ENCODE measurements at regions not wholly inside any gene's neighbourhood (a gene's known extent, or its start where the extent isn't known, plus 50 kb on each side); places are given as distances from the start of the nearest gene placed in this dataset.

- no peak for DNase-seq
- Mint-ChIP-seq H3K36me3 (peaks cover 7% of the 10 kb centered on the region), H3K4me1 (no peaks in the 10 kb centered on the region), H3K9me3 (peaks cover 10 to 24% of the 10 kb centered on the region in 2 donors), H3K27ac (no peak overlapping the region), H3K27me3 (ENCODE audit: low read depth in 2 of 2) (no peaks in the 10 kb centered on the region), H3K4me3 (no peak overlapping the region)
- Histone ChIP-seq H3K4me3 (ENCODE audit: low read length) (no peak overlapping the region), H3K9me3 (ENCODE audit: control insufficient read depth, insufficient read depth, low read length) (no peaks in the 10 kb centered on the region), H3K36me3 (ENCODE audit: control insufficient read depth, insufficient read depth, low read length) (no peaks in the 10 kb centered on the region), H3K27ac (ENCODE audit: low read length) (no peak overlapping the region), H3K4me1 (ENCODE audit: control insufficient read depth, insufficient read depth, low read length) (no peaks in the 10 kb centered on the region), H3K27me3 (ENCODE audit: control insufficient read depth, insufficient read depth, low read length) (no peaks in the 10 kb centered on the region)
- intact Hi-C loops (cut with micrococcal nuclease) = no loop called here
- no peak for ATAC-seq
- TF ChIP-seq, protein P1, sequence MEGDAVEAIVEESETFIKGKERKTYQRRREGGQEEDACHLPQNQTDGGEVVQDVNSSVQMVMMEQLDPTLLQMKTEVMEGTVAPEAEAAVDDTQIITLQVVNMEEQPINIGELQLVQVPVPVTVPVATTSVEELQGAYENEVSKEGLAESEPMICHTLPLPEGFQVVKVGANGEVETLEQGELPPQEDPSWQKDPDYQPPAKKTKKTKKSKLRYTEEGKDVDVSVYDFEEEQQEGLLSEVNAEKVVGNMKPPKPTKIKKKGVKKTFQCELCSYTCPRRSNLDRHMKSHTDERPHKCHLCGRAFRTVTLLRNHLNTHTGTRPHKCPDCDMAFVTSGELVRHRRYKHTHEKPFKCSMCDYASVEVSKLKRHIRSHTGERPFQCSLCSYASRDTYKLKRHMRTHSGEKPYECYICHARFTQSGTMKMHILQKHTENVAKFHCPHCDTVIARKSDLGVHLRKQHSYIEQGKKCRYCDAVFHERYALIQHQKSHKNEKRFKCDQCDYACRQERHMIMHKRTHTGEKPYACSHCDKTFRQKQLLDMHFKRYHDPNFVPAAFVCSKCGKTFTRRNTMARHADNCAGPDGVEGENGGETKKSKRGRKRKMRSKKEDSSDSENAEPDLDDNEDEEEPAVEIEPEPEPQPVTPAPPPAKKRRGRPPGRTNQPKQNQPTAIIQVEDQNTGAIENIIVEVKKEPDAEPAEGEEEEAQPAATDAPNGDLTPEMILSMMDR (IDR thresholded peaks at IDR 0.05) = no peak
- WGBS (ENCODE audit: insufficient coverage) = 60% methylated on average over 1 of the region's 2 CpGs
Observed at GRCh38 chr10:56715262-56715661, 354.2 kb upstream of the ZWINT start.

DNA sequence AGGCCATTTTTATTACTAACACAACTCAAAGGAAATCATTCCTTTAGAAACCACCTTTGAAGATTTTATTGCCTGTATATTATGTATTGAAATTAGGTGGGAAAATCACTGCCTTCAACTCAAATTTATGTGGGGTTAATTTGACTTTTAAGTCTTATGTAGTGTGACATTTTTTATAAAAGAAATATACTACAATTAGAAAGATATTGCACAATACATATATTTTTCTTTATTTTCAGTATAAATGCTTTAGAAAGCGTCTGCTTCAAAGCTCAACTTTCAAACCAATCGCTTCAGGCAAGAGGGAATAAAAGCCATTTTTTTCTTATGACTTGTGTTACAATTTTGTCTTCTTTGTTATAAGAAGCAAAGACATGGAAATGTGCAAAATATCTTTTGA lies 337.4 kb upstream of the ZWINT start:
- H3K36me3 ChIP-seq (ENCODE audit: control insufficient read depth, insufficient read depth, low read length) = no peaks in the 10 kb centered on the region
- no peaks in the 10 kb centered on the region for H3K27me3 ChIP-seq (ENCODE audit: control insufficient read depth, insufficient read depth, low read length)
- TF ChIP-seq, protein P1 (IDR thresholded peaks at IDR 0.05) = no peak
- Mint-ChIP-seq H3K27ac (no peak overlapping the region), H3K4me3 (no peak overlapping the region), H3K27me3 (ENCODE audit: low read depth in 2 of 2) (no peaks in the 10 kb centered on the region), H3K9me3 (no peaks in the 10 kb centered on the region), H3K36me3 (no peaks in the 10 kb centered on the region), H3K4me1 (no peaks in the 10 kb centered on the region)
- WGBS (ENCODE audit: insufficient coverage) = 84% methylated on average over 2 of the region's 2 CpGs
- no peak for DNase-seq
- no peak overlapping the region for H3K27ac ChIP-seq (ENCODE audit: low read length)
- no peak overlapping the region for H3K4me3 ChIP-seq (ENCODE audit: low read length)
- no peaks in the 10 kb centered on the region for H3K9me3 ChIP-seq (ENCODE audit: control insufficient read depth, insufficient read depth, low read length)
- H3K4me1 ChIP-seq (ENCODE audit: control insufficient read depth, insufficient read depth, low read length) = no peaks in the 10 kb centered on the region
- ATAC-seq = no peak
- intact Hi-C loops (cut with micrococcal nuclease) = no loop called here

- no peaks in the 10 kb centered on the region for H3K36me3 ChIP-seq (ENCODE audit: control insufficient read depth, insufficient read depth, low read length)
- no peaks in the 10 kb centered on the region for H3K27me3 ChIP-seq (ENCODE audit: control insufficient read depth, insufficient read depth, low read length)
- no peak overlapping the region for H3K27ac ChIP-seq (ENCODE audit: low read length)
- TF ChIP-seq, protein P1 (IDR thresholded peaks at IDR 0.05) = no peak
- peaks cover 10% of the 10 kb centered on the region for H3K36me3 Mint-ChIP-seq
- ATAC-seq = no peak
- intact Hi-C loops (cut with micrococcal nuclease) = no loop called here
- no peaks in the 10 kb centered on the region for H3K4me1 Mint-ChIP-seq
- H3K4me3 ChIP-seq (ENCODE audit: low read length) = no peak overlapping the region
- no peak overlapping the region for H3K27ac Mint-ChIP-seq
- H3K9me3 ChIP-seq (ENCODE audit: control insufficient read depth, insufficient read depth, low read length) = peaks cover 4% of the 10 kb centered on the region
- no peaks in the 10 kb centered on the region for H3K27me3 Mint-ChIP-seq (ENCODE audit: low read depth in 2 of 2)
- H3K9me3 Mint-ChIP-seq = peaks cover 11 to 13% of the 10 kb centered on the region in 2 donors
- no peak for DNase-seq
- no peaks in the 10 kb centered on the region for H3K4me1 ChIP-seq (ENCODE audit: control insufficient read depth, insufficient read depth, low read length)
- H3K4me3 Mint-ChIP-seq = no peak overlapping the region
Observed at GRCh38 chr10:56679578-56679977, 318.5 kb upstream of the ZWINT start.

DNA sequence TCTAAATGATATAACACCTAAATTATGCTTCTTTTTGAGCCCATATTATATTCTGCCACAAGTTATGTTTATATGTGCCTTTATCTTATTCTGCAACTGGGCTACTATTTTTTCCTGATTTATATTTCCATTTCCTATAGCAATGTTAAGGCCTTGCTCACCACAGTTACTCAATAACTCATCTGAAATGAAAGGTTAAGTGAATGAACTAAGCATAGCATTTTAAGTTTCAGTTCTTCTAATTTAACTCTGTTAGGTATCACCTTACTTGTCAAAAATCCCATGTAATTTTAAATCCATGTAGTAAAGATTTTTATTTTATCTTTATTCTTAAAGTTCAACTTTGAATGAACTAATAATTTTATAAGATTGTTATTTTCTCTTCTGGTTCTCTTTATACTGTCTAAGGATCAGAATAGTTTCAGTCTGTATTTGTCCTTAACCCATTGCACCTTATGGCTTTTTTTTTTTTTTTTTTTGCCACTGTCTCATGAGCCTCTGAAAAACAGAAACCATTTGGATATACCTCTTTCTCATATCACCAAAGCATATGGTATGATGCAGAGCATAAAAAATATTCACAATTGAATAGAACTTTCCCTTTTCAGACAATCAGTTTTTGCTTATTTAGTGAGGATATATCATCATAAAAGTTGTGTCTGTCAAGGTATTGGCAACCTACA lies 301.8 kb upstream of the ZWINT start:
- intact Hi-C loops (cut with micrococcal nuclease) = no loop called here
- Mint-ChIP-seq H3K9me3 (peaks cover 10 to 15% of the 10 kb centered on the region in 2 donors), H3K36me3 (peaks cover 14% of the 10 kb centered on the region), H3K27ac (no peak overlapping the region), H3K4me3 (no peak overlapping the region), H3K27me3 (ENCODE audit: low read depth in 2 of 2) (no peaks in the 10 kb centered on the region), H3K4me1 (no peaks in the 10 kb centered on the region)
- H3K36me3 ChIP-seq (ENCODE audit: control insufficient read depth, insufficient read depth, low read length) = no peaks in the 10 kb centered on the region
- no peak overlapping the region for H3K27ac ChIP-seq (ENCODE audit: low read length)
- peaks cover 9% of the 10 kb centered on the region for H3K9me3 ChIP-seq (ENCODE audit: control insufficient read depth, insufficient read depth, low read length)
- H3K4me3 ChIP-seq (ENCODE audit: low read length) = no peak overlapping the region
- no peaks in the 10 kb centered on the region for H3K27me3 ChIP-seq (ENCODE audit: control insufficient read depth, insufficient read depth, low read length)
- no peak for ATAC-seq
- no peak for DNase-seq
- TF ChIP-seq, protein P1 (IDR thresholded peaks at IDR 0.05) = no peak
- H3K4me1 ChIP-seq (ENCODE audit: control insufficient read depth, insufficient read depth, low read length) = no peaks in the 10 kb centered on the region
